Dermis blood vessel endothelial cell (primary cell): ENCODE measurements at regions not wholly inside any gene's neighbourhood (a gene's known extent, or its start where the extent isn't known, plus 50 kb on each side); places are given as distances from the start of the nearest gene placed in this dataset.

ENCODE experiments used
- DNase-seq: peaks from one replicate; pipeline ENCODE4 v3.0.0; 2010

DNA sequence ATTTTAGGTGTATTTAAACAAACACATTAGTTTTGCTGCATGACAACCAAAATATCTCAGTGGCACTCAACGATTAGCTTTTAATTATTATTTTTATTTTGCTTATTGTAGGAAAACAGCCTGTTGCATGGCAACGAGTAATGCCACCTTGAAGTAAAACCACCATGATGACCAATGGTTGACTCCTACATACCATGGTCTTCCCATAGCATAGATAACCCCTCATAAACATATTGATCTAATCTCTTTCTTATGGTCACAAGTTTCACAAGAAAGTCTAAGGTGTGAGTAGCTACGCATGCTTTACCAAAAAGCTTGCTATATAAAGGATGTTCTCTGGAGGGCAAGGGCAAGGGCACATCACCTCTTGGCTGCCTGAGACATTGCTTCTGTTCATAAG, 61.5 kb upstream of the PTBP2 start:
- no peak for DNase-seq

DNA sequence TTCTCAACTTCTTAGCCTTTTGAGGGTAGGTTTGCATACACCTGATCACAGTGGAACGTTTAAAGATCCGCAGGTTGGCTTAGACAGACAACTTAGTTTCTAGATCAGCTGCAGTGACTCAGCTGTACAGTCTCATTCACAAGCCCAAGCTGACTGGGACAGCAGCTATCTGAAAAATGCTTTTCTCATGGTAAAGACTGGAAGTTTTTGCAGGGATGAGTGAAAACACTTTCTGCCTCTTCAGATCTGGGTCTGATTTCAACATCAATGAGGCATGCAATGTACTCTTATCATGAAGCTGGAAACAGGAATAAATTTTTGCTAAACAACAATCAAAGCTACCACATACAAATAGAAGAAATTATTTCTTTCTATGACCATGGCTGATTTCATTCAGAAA, 61.1 kb upstream of the PTBP2 start:
- DNase-seq, result no peak
